Esophagus squamous epithelium (tissue), 5 donors: ENCODE measurements at regions not wholly inside any gene's neighbourhood (a gene's known extent, or its start where the extent isn't known, plus 50 kb on each side); places are given as distances from the start of the nearest gene placed in this dataset.

Experiments
- DNase-seq: peaks from one replicate; lab custom pipeline; 2025; lab: John Stamatoyannopoulos, UW
- H3K27ac ChIP-seq, 4 donors: fragments of 200-600 bp; sonication (generic); one replicate each; pipeline ENCODE4 v1.5.1; 2016 to 2019; ENCODE audit warnings: mild to moderate bottlenecking in 1 of 4
- H3K27me3 ChIP-seq, 4 donors: fragments of 200-600 bp; sonication (generic); 1 replicate in 3 of 4; 2 replicates in 1 of 4; pipeline versions ENCODE4 v1.5.1 to v1.6.0; 2017 to 2021; ENCODE audit warnings: antibody characterized with exemption in 1 of 4
- H3K36me3 ChIP-seq, 3 donors: fragments of 200-600 bp; sonication (generic); one replicate each; pipeline ENCODE4 v1.5.1; 2016 to 2019
- H3K4me1 ChIP-seq, 3 donors: fragments of 200-600 bp; sonication (generic); one replicate each; pipeline ENCODE4 v1.5.1; 2017 to 2019
- H3K4me3 ChIP-seq, 4 donors: fragments of 200-600 bp; sonication (generic); 1 replicate in 3 of 4; 2 replicates in 1 of 4; pipeline ENCODE4 v1.5.1; 2016 to 2019; ENCODE audit warnings: mild to moderate bottlenecking in 2 of 4, moderate library complexity in 1 of 4
- H3K9me3 ChIP-seq, 3 donors: fragments of 200-600 bp; sonication (generic); one replicate each; pipeline ENCODE4 v1.5.1; 2016 to 2019
- CTCF ChIP-seq, 6 experiments: fragments of 450-650 bp in 4 of 6; fragments of 200-600 bp in 2 of 6; sonication (generic) in 2 of 6; IDR thresholded peaks; one replicate each; pipeline ENCODE4 v1.5.1; 2016 to 2019; ENCODE audit warnings: antibody characterized with exemption in 6 of 6, mild to moderate bottlenecking in 4 of 6, moderate library complexity in 4 of 6
- POLR2A ChIP-seq, 4 donors: fragments of 450-650 bp; IDR thresholded peaks; one replicate each; pipeline ENCODE4 v1.6.1; 2017; ENCODE audit warnings: antibody characterized with exemption in 4 of 4, mild to moderate bottlenecking in 4 of 4, moderate library complexity in 3 of 4
- WGBS, 2 donors: methylation state at CpG; one replicate each; pipeline ENCODE4 v1.1.5; 2018; 5-methylcytosine and 5-hydroxymethylcytosine counted together
- intact Hi-C: fragments of 100-400 bp; cut with DNase I; formaldehyde crosslinking; loops from one replicate; pipeline ENCODE4 v1.15.0; 2022
- donor health status: DM: yes; HTN: yes; CAD: no.

GRCh38 chr1:87197641-87198040 lies 131.0 kb upstream of the LMO4 start:
- no peak for TF ChIP-seq POLR2A (IDR thresholded peaks at IDR 0.05)
- TF ChIP-seq CTCF (IDR thresholded peaks at IDR 0.05), result no peak
- no peaks in the 10 kb centered on the region for H3K36me3 ChIP-seq
- DNase-seq, result no peak
- intact Hi-C loops, result no loop called here
- no peak overlapping the region for H3K27ac ChIP-seq
- peaks cover 0 to 18% (median 0%) of the 10 kb centered on the region in 3 donors for H3K4me1 ChIP-seq
- no peaks in the 10 kb centered on the region for H3K27me3 ChIP-seq
- H3K9me3 ChIP-seq, result peaks cover 0 to 2% (median 0%) of the 10 kb centered on the region in 3 donors
- no peak overlapping the region for H3K4me3 ChIP-seq
- 72 to 82% methylated on average over 2 of the region's 2 CpGs for WGBS, 2 donors

GRCh38 chr1:87200875-87201638 lies 127.6 kb upstream of the LMO4 start:
- Histone ChIP-seq H3K4me1 (peaks cover 0 to 23% (median 0%) of the 10 kb centered on the region in 3 donors), H3K4me3 (no peak overlapping the region), H3K9me3 (no peaks in the 10 kb centered on the region), H3K27me3 (no peaks in the 10 kb centered on the region), H3K27ac (no peak overlapping the region), H3K36me3 (no peaks in the 10 kb centered on the region)
- DNase-seq, result no peak
- intact Hi-C loops, result no loop called here
- no peak for TF ChIP-seq CTCF (IDR thresholded peaks at IDR 0.05)
- no peak for TF ChIP-seq POLR2A (IDR thresholded peaks at IDR 0.05)
- 40 to 50% methylated on average over 9 to 10 of the region's 10 CpGs for WGBS, 2 donors

DNA sequence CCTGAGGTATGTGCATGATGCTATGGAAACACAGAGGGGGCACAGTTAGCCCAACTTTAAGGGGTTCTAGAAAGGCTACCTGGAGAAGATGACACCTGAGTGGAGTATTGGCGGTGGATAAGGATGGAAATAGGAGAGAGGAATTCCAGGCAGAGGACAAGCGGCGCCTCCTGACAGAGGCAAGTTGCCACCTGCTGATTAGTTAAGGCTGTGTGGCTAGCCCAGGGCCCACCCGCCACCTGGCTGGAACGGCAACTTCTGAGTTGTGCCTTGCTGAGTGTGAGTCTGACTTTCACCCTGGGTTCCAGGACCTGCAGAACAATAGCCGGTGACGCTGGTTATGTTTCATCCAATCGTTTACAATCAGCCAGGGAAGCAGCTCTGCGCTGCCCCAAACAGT lies 126.9 kb upstream of the LMO4 start:
- intact Hi-C loops, result no loop called here
- H3K4me3 ChIP-seq, result no peak overlapping the region
- H3K4me1 ChIP-seq, result peaks cover 0 to 23% (median 0%) of the 10 kb centered on the region in 3 donors
- H3K36me3 ChIP-seq, result no peaks in the 10 kb centered on the region
- no peak overlapping the region for H3K27ac ChIP-seq
- no peak for DNase-seq
- no peaks in the 10 kb centered on the region for H3K9me3 ChIP-seq
- TF ChIP-seq CTCF (IDR thresholded peaks at IDR 0.05), result no peak
- TF ChIP-seq POLR2A (IDR thresholded peaks at IDR 0.05), result no peak
- WGBS, 2 donors, result 75 to 77% methylated on average over 4 to 9 of the region's 9 CpGs
- no peaks in the 10 kb centered on the region for H3K27me3 ChIP-seq

- no peak for DNase-seq
- no peak overlapping the region for H3K4me3 ChIP-seq
- no peak overlapping the region for H3K27ac ChIP-seq
- peaks cover 0 to 23% (median 0%) of the 10 kb centered on the region in 3 donors for H3K4me1 ChIP-seq
- intact Hi-C loops, result no loop called here
- no peaks in the 10 kb centered on the region for H3K27me3 ChIP-seq
- 82 to 89% methylated on average over 12 of the region's 12 CpGs for WGBS, 2 donors
- TF ChIP-seq POLR2A (IDR thresholded peaks at IDR 0.05), result no peak
- no peak for TF ChIP-seq CTCF (IDR thresholded peaks at IDR 0.05)
- H3K36me3 ChIP-seq, result no peaks in the 10 kb centered on the region
- no peaks in the 10 kb centered on the region for H3K9me3 ChIP-seq
These were observed 126.2 kb upstream of the LMO4 start for GRCh38 chr1:87202451-87202850.

DNA sequence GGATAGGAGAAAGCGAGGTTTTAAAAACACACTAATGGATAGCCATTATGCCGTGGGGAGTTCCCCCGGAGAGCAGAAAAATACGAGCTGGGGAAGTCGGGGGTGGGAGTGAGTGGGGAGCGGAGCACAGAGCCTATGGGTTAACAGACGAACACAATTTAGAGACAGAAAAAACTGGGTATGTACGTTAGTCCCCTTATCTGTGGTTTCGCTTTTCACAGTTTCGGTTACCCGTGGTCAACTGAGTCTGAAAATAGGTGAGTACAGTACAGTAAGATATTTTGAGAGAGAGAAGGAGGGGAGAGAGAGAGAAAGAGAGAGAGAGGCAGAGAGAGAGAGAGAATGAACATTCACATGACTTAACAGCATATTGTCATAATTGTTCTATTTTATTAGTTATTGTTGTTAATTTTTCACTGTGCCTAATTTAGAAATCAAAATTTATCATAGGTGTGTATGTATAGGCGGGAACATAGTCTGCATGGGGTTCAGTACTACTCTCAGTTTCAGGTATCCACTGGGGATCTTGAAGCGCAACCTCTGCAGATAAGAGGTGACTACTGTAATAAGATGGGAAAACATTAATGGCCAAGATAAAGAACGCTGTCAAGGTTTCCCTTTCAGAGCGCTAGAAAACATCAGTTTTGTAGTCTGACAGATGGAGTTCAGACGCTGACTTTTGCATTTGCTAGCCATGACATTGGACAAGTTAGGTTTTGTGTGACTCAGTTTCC lies 125.6 kb upstream of the LMO4 start:
- TF ChIP-seq POLR2A (IDR thresholded peaks at IDR 0.05) (no peak), CTCF (IDR thresholded peaks at IDR 0.05) (no peak)
- no peaks in the 10 kb centered on the region for H3K9me3 ChIP-seq
- WGBS, 2 donors, result 69 to 71% methylated on average over 16 of the region's 16 CpGs
- intact Hi-C loops, result no loop called here
- no peaks in the 10 kb centered on the region for H3K36me3 ChIP-seq
- H3K27me3 ChIP-seq, result no peaks in the 10 kb centered on the region
- H3K4me1 ChIP-seq, result peaks cover 0 to 23% (median 0%) of the 10 kb centered on the region in 3 donors
- no peak for DNase-seq
- no peak overlapping the region for H3K27ac ChIP-seq
- H3K4me3 ChIP-seq, result no peak overlapping the region
